ENCODE measurements at regions not wholly inside any gene's neighbourhood (a gene's known extent, or its start where the extent isn't known, plus 50 kb on each side); places are given as distances from the start of the nearest gene placed in this dataset.

DNA sequence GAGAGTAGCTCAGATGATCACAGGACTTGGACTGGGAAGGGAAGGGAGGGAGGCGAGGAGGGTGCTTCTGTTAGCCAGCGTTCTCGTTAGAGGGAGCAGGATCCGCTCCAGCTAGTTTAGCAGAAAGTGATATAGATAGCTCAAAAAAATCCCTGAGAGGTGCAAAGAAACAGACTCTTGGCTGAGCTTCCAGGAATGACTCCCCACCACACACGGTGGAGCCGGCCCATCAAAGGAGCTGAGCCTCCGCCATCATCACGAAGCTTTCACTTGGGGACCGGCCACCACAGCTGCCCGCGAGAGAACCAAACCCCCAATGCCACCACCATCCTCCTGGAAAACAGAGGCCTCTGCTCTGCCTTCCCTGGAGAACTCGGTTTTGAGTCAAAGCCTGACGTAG is 124.6 kb upstream of the BCL2L14 start:
- Histone ChIP-seq H3K9me2 (replicated peaks; ENCODE audit: insufficient read depth, low read length) (no peaks in the 10 kb centered on the region), H3K4me1 (ENCODE audit: low read length) (no peaks in the 10 kb centered on the region), H3K9me3 (ENCODE audit: low read length) (no peaks in the 10 kb centered on the region), H3K36me3 (ENCODE audit: insufficient read depth, low read length) (no peaks in the 10 kb centered on the region), H3K27ac (ENCODE audit: low read length) (no peak overlapping the region), H3K4me2 (ENCODE audit: low read depth, low read length, poor library complexity, severe bottlenecking) (no peak overlapping the region), H3K4me3 (ENCODE audit: low read length) (no peak overlapping the region), H2AFZ (ENCODE audit: low read length) (no peak overlapping the region), H4K20me1 (ENCODE audit: insufficient read depth, low read depth, low read length) (no peaks in the 10 kb centered on the region), H3K79me2 (ENCODE audit: low read length) (no peaks in the 10 kb centered on the region), H3K27me3 (ENCODE audit: low read length) (no peaks in the 10 kb centered on the region), H3K9ac (ENCODE audit: low read length) (no peak overlapping the region)
- no peak for DNase-seq

- Histone ChIP-seq H3K36me3 (ENCODE audit: insufficient read depth, low read length) (no peaks in the 10 kb centered on the region), H3K79me2 (ENCODE audit: low read length) (no peaks in the 10 kb centered on the region), H3K4me3 (ENCODE audit: low read length) (no peak overlapping the region), H3K27ac (ENCODE audit: low read length) (no peak overlapping the region), H4K20me1 (ENCODE audit: insufficient read depth, low read depth, low read length) (no peaks in the 10 kb centered on the region), H2AFZ (ENCODE audit: low read length) (no peak overlapping the region), H3K9ac (ENCODE audit: low read length) (no peak overlapping the region), H3K9me3 (ENCODE audit: low read length) (no peaks in the 10 kb centered on the region), H3K27me3 (ENCODE audit: low read length) (no peaks in the 10 kb centered on the region), H3K9me2 (replicated peaks; ENCODE audit: insufficient read depth, low read length) (no peaks in the 10 kb centered on the region), H3K4me2 (ENCODE audit: low read depth, low read length, poor library complexity, severe bottlenecking) (no peak overlapping the region), H3K4me1 (ENCODE audit: low read length) (no peaks in the 10 kb centered on the region)
- DNase-seq: no peak
Observed at GRCh38 chr12:11947213-11947612, 123.5 kb upstream of the BCL2L14 start.

- H3K79me2 ChIP-seq (ENCODE audit: low read length): no peaks in the 10 kb centered on the region
- no peaks in the 10 kb centered on the region for H3K27me3 ChIP-seq (ENCODE audit: low read length)
- no peaks in the 10 kb centered on the region for H3K9me2 ChIP-seq (replicated peaks; ENCODE audit: insufficient read depth, low read length)
- no peak overlapping the region for H3K4me2 ChIP-seq (ENCODE audit: low read depth, low read length, poor library complexity, severe bottlenecking)
- no peak overlapping the region for H2AFZ ChIP-seq (ENCODE audit: low read length)
- H4K20me1 ChIP-seq (ENCODE audit: insufficient read depth, low read depth, low read length): no peaks in the 10 kb centered on the region
- DNase-seq: no peak
- H3K4me3 ChIP-seq (ENCODE audit: low read length): no peak overlapping the region
- no peak overlapping the region for H3K27ac ChIP-seq (ENCODE audit: low read length)
- no peak overlapping the region for H3K9ac ChIP-seq (ENCODE audit: low read length)
- H3K9me3 ChIP-seq (ENCODE audit: low read length): no peaks in the 10 kb centered on the region
- H3K36me3 ChIP-seq (ENCODE audit: insufficient read depth, low read length): no peaks in the 10 kb centered on the region
- no peaks in the 10 kb centered on the region for H3K4me1 ChIP-seq (ENCODE audit: low read length)
Observed at GRCh38 chr12:11949738-11950411, 120.9 kb upstream of the BCL2L14 start.

GRCh38 chr12:11951209-11951608 is 119.5 kb upstream of the BCL2L14 start:
- H3K4me3 ChIP-seq (ENCODE audit: low read length): no peak overlapping the region
- no peaks in the 10 kb centered on the region for H3K4me1 ChIP-seq (ENCODE audit: low read length)
- no peak overlapping the region for H2AFZ ChIP-seq (ENCODE audit: low read length)
- H3K27me3 ChIP-seq (ENCODE audit: low read length): no peaks in the 10 kb centered on the region
- no peaks in the 10 kb centered on the region for H4K20me1 ChIP-seq (ENCODE audit: insufficient read depth, low read depth, low read length)
- no peaks in the 10 kb centered on the region for H3K36me3 ChIP-seq (ENCODE audit: insufficient read depth, low read length)
- DNase-seq: no peak
- H3K9me3 ChIP-seq (ENCODE audit: low read length): no peaks in the 10 kb centered on the region
- H3K9ac ChIP-seq (ENCODE audit: low read length): no peak overlapping the region
- H3K9me2 ChIP-seq (replicated peaks; ENCODE audit: insufficient read depth, low read length): no peaks in the 10 kb centered on the region
- H3K4me2 ChIP-seq (ENCODE audit: low read depth, low read length, poor library complexity, severe bottlenecking): no peak overlapping the region
- no peak overlapping the region for H3K27ac ChIP-seq (ENCODE audit: low read length)
- no peaks in the 10 kb centered on the region for H3K79me2 ChIP-seq (ENCODE audit: low read length)

- H3K36me3 ChIP-seq (ENCODE audit: insufficient read depth, low read length): no peaks in the 10 kb centered on the region
- H3K4me2 ChIP-seq (ENCODE audit: low read depth, low read length, poor library complexity, severe bottlenecking): no peak overlapping the region
- no peaks in the 10 kb centered on the region for H3K79me2 ChIP-seq (ENCODE audit: low read length)
- no peaks in the 10 kb centered on the region for H3K4me1 ChIP-seq (ENCODE audit: low read length)
- DNase-seq: no peak
- H3K27me3 ChIP-seq (ENCODE audit: low read length): no peaks in the 10 kb centered on the region
- H3K9me2 ChIP-seq (replicated peaks; ENCODE audit: insufficient read depth, low read length): no peaks in the 10 kb centered on the region
- no peaks in the 10 kb centered on the region for H4K20me1 ChIP-seq (ENCODE audit: insufficient read depth, low read depth, low read length)
- H3K9me3 ChIP-seq (ENCODE audit: low read length): no peaks in the 10 kb centered on the region
- H3K27ac ChIP-seq (ENCODE audit: low read length): no peak overlapping the region
- H3K9ac ChIP-seq (ENCODE audit: low read length): no peak overlapping the region
- H3K4me3 ChIP-seq (ENCODE audit: low read length): no peak overlapping the region
- no peak overlapping the region for H2AFZ ChIP-seq (ENCODE audit: low read length)
Observed at GRCh38 chr12:11953523-11953922, 117.2 kb upstream of the BCL2L14 start.

- H3K36me3 ChIP-seq (ENCODE audit: insufficient read depth, low read length): no peaks in the 10 kb centered on the region
- no peak overlapping the region for H3K4me2 ChIP-seq (ENCODE audit: low read depth, low read length, poor library complexity, severe bottlenecking)
- H3K79me2 ChIP-seq (ENCODE audit: low read length): no peaks in the 10 kb centered on the region
- no peak overlapping the region for H3K27ac ChIP-seq (ENCODE audit: low read length)
- no peaks in the 10 kb centered on the region for H3K4me1 ChIP-seq (ENCODE audit: low read length)
- H3K9ac ChIP-seq (ENCODE audit: low read length): no peak overlapping the region
- H4K20me1 ChIP-seq (ENCODE audit: insufficient read depth, low read depth, low read length): no peaks in the 10 kb centered on the region
- DNase-seq: no peak
- H2AFZ ChIP-seq (ENCODE audit: low read length): no peak overlapping the region
- no peak overlapping the region for H3K4me3 ChIP-seq (ENCODE audit: low read length)
- H3K27me3 ChIP-seq (ENCODE audit: low read length): no peaks in the 10 kb centered on the region
- H3K9me2 ChIP-seq (replicated peaks; ENCODE audit: insufficient read depth, low read length): no peaks in the 10 kb centered on the region
- no peaks in the 10 kb centered on the region for H3K9me3 ChIP-seq (ENCODE audit: low read length)
Observed at GRCh38 chr12:11954181-11954580, 116.6 kb upstream of the BCL2L14 start.

DNA sequence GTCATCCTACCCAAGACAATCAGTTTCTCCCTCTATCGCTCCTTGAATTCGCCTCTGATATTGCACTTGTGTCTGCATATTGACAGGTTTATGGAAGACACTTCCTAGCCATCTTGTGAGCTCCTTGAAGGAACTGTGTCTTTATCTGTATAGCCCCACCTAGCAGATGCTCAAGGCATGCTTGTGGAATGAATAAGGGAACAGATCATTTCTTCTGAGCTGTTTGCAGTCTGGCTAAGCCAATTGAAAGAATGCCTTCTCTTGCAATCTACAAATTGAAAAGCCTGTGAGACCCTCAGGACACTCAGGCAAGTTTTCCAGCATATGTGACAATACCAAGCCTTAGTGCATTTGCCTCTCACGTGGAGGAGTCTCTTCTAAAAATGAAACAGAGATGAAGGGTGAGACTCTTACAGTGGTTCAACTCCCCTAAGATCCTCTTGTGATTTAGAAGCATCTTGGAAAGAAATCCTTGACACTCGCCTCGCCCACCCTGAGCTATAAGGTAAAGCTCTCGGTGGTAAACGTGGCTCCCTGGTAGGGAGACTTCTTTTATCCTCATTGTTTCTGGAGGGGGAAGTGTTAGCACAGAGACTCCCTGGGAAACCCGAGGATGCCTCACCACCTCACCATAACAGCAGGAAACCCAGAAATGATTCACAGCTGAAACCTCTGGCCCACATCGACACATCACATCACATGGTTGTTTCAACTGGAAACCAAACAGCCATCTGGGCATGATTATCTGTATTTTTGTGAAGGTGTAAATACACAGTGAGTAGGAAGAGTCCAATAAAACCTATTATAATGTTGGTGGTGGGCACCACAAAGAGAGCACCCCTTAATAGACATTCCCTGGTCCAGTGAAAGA is 112.3 kb upstream of the BCL2L14 start:
- H3K4me2 ChIP-seq (ENCODE audit: low read depth, low read length, poor library complexity, severe bottlenecking): no peak overlapping the region
- H4K20me1 ChIP-seq (ENCODE audit: insufficient read depth, low read depth, low read length): no peaks in the 10 kb centered on the region
- no peaks in the 10 kb centered on the region for H3K79me2 ChIP-seq (ENCODE audit: low read length)
- no peak overlapping the region for H2AFZ ChIP-seq (ENCODE audit: low read length)
- H3K9me3 ChIP-seq (ENCODE audit: low read length): no peaks in the 10 kb centered on the region
- no peaks in the 10 kb centered on the region for H3K4me1 ChIP-seq (ENCODE audit: low read length)
- H3K9me2 ChIP-seq (replicated peaks; ENCODE audit: insufficient read depth, low read length): no peaks in the 10 kb centered on the region
- H3K36me3 ChIP-seq (ENCODE audit: insufficient read depth, low read length): no peaks in the 10 kb centered on the region
- H3K27me3 ChIP-seq (ENCODE audit: low read length): no peaks in the 10 kb centered on the region
- no peak overlapping the region for H3K27ac ChIP-seq (ENCODE audit: low read length)
- no peak overlapping the region for H3K4me3 ChIP-seq (ENCODE audit: low read length)
- no peak for DNase-seq
- no peak overlapping the region for H3K9ac ChIP-seq (ENCODE audit: low read length)

DNA sequence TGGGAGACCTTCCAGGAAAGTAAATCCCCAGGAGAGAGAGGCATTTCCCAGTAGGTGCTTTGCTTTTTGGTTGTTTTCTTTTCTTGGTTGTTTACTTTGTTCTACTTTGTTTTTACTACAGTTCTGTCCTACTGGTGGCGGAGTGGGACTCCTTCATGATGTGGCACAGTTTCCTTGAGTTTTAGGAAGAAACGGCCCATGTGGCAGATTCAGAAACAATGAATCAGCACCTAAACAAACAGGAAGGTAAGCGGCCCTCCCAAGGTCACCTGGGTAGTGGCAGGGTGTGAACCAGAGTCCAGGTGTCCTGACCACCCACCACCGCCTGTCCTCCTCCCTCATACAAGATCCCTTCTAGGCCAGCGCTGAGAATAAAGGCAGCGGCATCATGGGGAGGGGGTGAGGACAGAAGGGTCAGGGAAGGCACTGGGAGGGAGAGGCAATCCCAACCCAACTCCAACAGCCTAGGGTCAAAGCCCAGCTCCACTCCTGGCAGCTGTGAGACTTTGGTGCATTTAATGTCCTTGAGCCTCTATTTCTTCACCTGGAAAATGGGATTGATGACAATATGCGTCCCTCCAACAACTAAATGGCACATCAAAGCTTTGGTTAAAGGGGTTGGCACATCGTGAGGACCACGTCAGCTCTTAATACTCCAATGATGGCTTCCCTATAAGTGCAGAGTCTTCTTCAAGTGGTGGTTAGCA is 111.5 kb upstream of the BCL2L14 start:
- DNase-seq: no peak
- Histone ChIP-seq H3K4me2 (ENCODE audit: low read depth, low read length, poor library complexity, severe bottlenecking) (no peak overlapping the region), H3K36me3 (ENCODE audit: insufficient read depth, low read length) (no peaks in the 10 kb centered on the region), H4K20me1 (ENCODE audit: insufficient read depth, low read depth, low read length) (no peaks in the 10 kb centered on the region), H3K9me2 (replicated peaks; ENCODE audit: insufficient read depth, low read length) (no peaks in the 10 kb centered on the region), H3K4me1 (ENCODE audit: low read length) (no peaks in the 10 kb centered on the region), H3K79me2 (ENCODE audit: low read length) (no peaks in the 10 kb centered on the region), H3K9ac (ENCODE audit: low read length) (no peak overlapping the region), H3K9me3 (ENCODE audit: low read length) (no peaks in the 10 kb centered on the region), H3K4me3 (ENCODE audit: low read length) (no peak overlapping the region), H3K27ac (ENCODE audit: low read length) (no peak overlapping the region), H3K27me3 (ENCODE audit: low read length) (no peaks in the 10 kb centered on the region), H2AFZ (ENCODE audit: low read length) (no peak overlapping the region)

All from Karpas-422 (cell line).